NCI-H2227 treated with DMSO at 0.1 percent for 48 hours (cell line): ENCODE measurements at regions not wholly inside any gene's neighbourhood (a gene's known extent, or its start where the extent isn't known, plus 50 kb on each side); places are given as distances from the start of the nearest gene placed in this dataset.

Source experiments
- DNase-seq: peaks from one replicate; lab custom pipeline; 2025; lab: John Stamatoyannopoulos, UW

DNA sequence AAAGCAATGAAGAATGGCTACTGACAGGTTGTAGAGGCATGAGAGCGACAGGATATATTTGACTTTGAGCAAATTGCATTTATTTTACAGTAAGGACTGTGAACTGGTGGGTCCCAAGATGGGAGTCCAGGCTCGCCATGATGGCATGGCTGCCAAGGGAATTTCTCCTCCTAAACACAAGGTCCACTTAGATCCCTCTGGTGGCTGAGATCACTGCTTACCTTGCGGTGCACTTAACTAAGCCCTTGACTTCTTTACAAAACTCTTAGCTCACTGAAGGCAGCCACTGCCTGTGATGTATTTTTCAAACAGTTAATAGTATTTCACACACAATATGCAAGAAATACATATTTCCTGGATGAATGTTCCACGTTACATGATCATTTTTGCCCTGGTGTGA is 50.3 kb upstream of the SORBS2 start:
- no peak for DNase-seq

DNA sequence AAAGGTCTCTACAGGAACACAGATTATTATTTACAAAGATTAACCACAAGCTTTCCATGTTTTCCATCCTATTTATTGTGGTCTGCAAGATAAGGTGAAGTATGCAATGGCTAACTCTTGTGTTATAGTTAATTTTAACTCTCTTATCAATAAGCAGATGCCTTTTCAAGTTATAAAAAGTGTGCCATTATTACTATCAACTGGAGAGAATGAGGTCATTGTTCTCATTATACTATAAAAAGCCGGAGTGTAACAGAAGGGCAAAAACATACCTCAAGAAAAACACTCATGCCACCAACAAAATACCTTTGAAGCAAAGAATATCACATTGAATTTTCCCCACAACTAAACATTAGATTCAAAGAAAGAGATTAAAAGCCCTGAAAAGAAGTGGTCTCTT is 52.0 kb upstream of the SORBS2 start:
- DNase-seq, result no peak

DNA sequence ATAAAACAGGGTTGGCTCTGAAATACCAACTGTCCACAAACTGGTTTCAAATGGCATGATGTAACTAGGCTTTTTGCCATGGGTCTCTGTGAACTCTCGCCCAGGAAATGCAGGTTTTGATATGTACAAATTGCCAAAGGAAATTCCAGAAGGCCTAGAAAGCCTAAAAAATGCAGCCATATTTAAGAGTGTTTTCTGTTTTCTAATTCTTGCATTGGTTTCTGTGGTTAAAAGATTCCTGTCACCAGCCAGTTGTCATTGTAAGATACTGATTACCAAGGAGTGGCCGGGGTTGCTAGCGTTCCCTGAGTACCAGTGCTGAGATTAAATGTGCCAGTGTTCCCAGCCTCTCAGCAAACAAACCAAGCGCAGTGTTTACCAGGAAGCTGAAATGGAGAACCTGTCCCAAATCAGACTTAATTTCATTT is 53.9 kb upstream of the SORBS2 start:
- no peak for DNase-seq

DNA sequence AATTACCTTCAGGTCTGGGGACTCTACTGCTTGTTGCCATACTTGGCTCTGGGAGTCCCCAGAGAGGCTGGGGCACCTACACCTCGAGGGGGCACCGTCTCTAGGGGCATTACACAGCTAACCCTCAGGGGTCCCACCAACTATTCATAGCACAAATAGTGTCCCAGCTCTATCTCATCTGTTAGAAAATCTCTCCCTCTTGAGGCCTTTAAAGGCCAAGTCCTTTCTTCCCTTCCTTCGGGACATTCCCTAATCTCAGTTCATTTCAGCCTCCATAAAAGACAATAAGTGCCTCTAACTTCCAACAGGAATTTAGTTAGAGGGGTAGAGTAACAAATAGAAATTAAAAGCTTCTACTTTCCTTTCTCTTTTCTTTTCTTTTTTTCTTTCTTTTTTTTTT is 55.8 kb upstream of the SORBS2 start:
- no peak for DNase-seq

DNA sequence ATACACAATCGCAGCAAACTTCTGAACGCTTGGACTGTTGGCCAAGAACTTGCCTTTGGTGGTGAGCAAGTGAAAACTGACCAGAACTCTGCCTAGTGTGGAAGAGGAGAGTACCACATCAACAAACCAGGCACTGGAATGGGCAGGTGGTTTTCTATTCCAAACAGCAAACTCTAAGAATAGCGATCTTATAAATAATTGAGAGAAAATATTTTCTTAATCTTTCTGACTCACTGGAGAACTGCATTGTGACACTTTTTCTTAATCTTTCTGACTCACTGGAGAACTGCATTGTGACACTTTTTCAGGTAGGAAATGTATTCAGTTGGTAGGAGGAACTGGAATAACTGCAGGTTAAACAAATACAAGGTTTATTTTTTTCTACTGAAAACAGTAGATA is 57.0 kb upstream of the SORBS2 start:
- DNase-seq, result no peak

DNA sequence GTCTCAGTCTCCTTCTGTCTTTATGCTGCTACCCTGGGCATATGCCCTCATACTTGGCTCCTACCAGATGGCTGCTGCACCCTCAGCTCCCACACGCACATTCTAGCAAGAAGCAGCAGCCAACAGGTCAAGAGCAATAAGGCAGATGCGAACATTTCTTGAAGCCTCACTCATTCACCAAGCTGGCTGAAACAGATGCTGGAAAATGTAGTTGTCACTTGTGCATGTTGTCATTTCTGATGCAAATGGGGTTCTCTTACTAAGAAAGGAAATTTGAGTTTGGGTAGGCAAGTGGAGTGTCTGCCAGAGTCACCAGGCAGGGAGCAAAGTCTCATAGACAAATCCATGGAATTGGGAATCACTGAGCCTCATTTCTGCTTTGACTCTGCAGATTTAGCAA is 57.4 kb upstream of the SORBS2 start:
- DNase-seq, result no peak

DNA sequence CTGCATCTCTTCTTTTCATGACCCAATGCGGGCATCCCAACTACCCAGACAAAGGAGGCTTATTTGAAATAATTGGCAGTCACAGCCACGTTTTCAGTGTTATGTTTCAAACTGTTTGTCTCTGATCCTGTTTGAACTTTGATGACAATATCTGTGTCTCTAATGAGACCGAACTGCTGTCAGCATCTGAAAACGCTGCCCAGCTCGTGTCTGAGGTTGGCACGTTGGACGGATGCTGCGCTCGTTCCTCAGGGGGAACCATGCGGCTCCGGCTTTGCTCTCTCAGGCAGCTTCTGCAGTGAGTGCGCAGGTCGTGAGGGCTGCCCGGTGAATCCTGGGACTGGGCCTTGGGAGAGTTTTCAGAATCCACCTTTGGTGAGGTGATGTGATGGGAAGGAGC is 58.4 kb upstream of the SORBS2 start:
- peak; percentile 11 for DNase-seq

DNA sequence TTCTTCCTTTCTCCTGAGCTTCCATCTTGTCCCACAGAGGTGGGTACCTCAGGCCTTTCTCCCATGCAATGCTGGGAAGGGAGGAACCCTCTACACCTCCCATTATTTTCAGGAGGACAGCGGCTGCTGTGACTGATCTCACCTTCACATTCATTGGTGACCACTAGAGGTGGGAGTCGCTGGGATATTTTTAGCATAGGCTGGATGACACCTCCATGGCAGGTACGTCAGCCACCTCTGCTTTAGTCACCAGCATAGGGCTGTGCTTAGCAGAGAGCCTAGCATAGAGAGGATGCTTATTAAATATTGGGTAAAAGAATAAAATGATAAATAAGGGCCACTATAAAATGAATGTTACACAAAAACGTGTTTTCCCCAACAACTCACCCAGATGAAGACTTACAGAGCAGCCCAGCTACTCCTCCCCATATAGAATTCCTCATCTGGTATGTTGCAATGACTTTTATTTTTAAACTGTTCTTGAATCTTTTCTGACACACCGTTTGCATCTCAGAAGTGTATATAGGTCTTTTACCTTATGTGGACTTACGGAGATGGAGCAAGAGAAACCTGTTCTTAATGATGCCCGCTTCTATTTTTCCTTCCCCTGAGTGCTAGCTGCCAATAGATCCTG is 60.9 kb upstream of the SORBS2 start:
- DNase-seq, result no peak

DNA sequence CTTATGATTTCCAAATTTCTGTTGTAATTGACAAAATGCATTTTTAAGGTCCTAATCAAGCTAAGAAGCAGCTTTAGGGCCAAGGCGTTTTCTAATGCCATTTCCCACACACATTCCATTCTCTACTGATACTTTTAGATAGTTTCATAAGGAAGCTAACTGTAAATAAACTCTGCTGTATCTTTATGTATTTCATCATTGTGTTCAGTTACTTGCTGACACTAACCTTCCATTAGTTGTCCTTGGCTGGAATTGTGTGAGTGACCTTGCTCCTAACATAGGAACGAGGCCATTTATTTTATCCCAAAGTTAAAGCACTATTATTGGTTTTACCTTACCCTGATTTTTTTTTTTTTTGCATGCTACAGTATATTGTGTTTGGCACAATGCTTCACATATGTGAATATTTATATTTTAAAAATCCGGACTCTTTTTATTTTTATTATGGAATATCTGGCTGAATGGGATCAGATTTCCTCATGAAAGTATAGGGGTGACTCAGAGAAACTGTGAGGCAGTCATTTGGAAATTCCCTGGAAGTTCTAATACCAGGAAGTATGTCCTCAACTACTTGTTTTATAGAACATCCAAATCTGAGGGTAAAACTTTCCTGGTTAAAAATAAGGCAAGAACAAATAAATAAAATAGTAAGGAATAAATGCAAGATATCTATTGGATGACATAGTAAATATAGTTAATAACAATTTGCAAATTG is 62.7 kb upstream of the SORBS2 start:
- no peak for DNase-seq

DNA sequence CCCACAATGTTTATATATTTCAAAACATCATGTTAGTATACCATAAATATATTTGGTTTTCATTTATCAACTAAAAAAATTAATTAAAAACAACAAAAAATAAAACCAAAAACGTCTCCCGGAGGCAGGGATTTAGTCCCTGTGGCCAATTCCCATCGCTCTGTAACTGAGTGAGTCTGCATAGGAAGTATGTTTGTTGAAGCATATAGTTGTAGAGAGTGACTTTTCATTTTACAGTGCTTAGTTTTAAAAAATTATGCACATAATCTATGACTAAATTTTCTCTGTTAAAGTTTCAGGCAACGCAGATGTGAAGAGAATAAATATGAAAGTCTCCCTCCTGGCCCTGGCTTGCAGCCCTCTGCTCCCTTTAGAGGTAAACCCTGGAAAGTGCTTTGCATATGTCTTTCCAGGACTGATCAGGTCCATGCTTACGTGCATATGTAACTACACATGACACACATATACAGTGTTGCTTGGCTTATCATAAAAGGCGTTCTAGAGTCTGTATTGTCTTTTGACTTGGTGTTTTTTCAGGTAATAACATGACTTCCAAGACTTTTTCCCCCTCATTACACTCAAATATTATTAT is 63.4 kb upstream of the SORBS2 start:
- no peak for DNase-seq

DNA sequence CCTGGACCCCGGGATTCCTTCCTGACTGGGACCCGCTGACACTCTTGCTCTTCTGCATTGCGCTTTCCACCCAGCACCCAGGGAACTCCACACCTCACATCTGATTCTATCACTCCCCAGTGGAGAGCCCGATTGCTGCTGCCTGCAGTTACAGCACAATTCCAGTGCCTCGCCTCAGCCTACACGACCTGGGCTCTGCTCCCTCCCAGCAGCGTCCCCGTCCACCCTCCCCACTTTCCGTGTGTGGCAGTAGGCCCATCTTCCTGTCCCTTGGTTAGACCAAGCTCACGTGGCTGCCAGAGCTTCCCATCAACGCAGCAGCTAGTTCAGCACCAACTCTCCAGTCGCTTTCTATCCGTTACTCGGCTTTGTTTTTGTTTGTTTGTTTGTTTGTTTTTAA is 66.6 kb upstream of the SORBS2 start:
- DNase-seq, result no peak

DNA sequence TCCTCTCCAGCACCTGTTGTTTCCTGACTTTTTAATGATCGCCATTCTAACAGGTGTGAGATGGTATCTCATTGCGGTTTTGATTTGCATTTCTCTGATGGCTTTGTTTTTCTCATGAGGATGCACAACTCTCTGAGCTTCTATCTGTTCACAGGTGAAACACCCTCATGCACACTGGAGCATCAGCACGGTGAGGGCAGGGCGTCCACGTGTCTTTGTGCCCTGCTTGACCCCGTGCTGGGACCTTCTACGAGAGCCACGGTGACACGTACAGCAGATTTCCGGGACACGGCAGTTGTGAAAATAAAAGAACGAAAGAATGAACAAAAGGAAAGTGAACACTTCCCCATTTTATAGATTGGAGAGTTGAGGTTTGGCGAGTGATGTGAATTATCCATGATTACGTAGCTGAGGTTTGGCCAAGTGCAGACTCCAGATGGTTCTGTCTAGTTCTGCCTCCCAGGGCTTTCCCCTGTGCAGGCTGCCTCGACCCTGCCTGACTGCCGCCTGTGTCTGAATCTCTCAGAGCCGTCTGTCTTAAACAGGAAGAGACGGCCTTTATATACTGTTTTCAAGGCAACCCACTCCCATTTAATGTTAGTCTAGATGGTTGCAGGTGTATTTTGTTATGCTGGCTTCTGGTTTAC is 67.8 kb upstream of the SORBS2 start:
- no peak for DNase-seq

DNA sequence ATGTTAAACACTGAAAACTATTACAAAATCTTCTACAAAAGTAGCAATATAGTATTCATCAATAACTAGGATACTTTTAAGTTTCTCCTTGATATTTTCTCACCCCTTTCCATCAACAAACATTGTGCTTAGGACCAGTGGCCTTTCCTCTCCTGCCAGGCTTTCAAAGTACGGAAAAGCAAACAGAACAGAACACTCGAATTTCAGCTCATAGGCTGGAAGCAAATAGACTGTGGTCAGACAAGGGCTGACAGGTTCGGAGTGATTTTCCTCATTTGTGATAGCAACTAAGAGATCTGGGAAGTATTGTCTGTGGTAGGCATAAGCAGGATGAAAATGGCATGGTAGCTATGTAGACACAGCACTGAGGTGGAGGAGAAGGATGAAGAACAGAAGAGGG is 68.6 kb upstream of the SORBS2 start:
- no peak for DNase-seq

DNA sequence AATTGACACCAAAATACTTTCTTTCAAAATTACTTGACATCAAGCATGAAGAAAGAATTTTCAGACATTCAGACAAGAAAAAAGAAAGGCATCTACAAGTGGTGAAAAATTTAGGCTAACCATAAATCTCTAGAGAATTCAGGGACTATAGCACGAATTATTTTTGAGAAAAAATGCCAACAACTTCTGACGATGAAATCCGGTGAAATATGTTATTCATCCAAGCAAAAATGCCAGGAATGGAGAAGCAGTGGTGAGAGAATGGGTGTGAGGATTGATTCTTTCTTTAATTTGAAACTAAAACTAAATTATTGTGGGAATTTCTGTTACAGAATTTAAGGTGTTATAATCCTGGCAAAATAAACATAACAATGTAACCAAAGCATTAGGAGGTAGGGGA is 69.4 kb upstream of the SORBS2 start:
- no peak for DNase-seq

DNA sequence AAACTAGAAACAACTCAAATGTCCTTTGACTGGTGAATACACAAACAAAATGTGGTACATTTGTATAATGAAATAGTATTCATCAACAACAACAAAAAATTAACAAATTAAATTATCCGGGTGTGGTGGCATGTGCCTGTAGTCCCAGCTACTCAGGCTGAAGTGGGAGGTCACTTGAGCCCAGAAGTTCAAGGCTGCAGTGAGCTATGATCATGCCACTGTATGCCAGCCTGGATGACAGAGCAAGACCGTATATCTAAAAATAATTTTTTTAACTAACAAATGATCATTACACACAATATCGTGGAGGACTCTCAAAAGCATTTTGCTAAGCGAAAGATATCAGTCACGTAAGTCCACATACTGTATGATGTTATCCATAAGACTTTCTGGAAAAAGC is 71.6 kb upstream of the SORBS2 start:
- DNase-seq, result no peak

DNA sequence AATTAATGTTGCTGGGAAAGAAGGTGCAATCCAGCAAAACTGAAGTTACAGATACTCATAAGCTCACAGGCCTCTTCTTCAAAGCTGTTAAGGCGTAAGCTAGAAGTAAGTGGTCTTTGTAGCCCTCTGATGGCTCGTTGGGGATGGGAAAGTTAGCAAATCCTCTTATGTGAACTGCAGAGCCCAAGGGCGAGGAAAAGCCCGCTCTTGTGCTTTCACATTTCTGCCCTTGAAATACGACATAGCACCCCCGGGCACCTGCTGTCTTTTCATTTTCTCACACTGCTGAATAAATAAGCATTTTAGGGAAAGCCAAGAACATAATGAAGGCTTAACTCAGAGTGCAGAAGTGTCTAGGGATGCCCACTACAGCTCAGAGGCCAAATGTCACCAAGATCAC is 73.1 kb upstream of the SORBS2 start:
- DNase-seq, result no peak

DNA sequence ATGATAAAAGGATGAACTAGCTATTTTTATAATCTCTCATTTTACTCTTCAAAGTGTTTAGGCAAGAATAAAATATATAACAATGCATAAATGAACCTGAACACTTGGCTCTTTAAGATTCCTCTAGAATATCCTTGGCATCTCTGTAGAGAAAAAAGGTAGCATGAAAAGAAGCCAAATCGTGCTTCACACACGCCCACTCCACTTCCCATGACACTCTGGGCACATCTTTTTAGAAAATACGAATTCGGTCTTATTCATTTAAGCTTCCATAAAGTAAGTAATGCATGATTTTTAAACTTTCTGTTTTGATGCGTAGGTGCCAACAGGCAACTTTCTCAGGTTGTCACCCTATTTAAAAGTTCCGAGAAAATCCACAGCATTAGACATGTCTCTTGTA is 73.6 kb upstream of the SORBS2 start:
- no peak for DNase-seq

DNA sequence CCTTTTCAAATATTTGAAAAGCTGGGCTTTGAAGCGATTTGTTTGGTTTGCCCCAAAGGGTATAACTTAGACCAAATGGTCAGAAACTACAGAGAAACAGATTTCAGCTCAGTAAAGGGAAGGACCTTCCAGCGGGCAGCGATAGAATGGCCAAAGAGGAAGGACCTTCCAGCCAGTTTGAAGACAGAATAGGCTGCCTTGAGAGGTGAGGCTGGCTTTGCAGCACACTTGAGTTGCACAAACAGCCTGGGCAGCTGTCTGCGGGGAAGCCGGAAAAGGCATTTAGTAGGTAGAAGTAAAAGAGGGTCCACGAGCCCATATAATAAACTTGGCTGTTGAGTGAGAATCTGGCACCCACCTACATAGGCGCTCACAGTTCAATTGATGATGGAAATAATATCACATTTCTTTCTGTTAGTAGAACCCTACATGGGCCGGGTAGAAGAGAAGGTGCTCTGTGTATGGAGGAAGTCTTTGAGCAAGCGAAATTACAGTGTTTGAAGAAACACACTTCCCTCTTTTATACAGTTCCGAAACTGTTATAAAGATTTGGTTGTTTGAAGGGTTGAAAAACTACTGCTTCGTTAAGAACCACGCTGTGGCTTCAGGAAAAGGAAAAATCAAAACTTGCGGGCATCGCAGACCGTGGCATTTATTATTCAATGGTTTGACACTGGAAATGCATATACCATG is 75.0 kb upstream of the SORBS2 start:
- no peak for DNase-seq

DNA sequence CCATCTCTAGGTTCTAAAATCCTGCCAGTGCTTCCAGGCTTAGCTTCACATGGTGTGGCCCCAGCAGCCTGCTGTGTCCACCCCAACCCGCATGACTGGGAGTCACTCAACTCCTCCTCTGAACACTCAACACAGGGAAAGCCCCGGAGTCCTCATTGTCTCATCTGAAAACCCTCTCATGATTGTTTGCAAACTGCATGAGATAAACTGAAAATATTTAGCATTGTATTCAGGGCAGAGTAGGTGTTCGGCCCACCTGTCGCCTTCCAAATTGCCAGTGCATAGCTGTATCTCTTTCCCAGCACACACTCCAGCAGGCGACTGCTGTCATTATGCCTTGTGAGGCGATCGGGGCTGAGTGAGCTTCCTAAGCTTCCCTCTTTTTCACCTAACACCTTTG is 76.7 kb upstream of the SORBS2 start:
- DNase-seq, result no peak

DNA sequence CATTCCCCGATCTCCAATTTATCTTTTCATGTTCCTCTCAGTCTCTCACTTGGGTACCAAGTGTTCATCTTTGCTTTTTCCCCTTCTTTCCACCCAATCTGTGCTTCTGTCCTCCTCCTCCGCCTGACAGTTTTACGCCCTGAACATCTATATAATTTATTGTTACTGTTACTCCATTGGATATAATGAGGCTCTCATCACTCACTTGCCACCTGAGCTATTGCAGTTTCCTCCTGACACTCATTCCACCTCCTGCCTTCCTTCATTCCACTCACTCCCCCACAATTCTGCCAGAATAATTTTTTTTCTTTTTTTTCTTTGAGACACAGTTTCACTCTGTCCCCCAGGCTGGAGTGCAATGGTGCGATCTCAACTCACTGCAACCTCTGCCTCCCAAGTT is 77.6 kb upstream of the SORBS2 start:
- no peak for DNase-seq

DNA sequence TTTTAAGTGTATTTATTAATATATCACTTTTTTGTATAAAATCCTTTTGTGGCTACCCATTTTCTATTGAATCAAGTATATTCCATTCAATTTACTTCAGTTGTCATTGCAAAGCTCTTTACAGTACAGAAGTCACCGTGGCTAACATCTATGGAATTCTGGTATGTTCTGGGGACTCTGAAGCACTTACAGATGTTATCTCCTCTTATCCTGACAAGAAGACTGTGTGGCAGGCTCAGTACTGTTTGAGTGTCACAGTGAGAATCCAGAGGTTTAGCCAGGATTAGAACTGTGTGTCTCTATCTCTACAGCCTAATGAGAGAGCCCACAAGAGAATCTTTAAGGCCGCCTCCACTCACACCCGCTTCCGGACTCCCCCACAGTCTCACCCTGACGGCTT is 78.2 kb upstream of the SORBS2 start:
- DNase-seq, result no peak

DNA sequence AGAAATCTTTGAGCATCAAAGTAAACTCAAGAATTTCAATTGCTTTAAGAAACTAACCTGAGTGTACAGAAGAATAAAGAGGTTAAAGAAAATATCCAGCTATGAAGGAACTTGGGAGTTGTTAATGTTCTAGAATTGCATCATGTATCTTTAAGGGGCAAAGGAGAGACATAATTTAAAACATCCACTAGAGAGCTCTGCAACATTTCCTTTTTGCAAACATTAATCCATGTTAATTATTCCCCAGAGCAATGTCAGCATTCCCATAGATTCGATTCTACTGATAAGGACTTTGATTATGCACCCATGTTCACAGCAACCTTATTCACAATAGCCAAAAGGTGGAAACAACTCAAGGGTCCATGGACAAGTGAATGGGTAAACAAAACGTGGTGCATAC is 80.2 kb upstream of the SORBS2 start:
- DNase-seq, result no peak

DNA sequence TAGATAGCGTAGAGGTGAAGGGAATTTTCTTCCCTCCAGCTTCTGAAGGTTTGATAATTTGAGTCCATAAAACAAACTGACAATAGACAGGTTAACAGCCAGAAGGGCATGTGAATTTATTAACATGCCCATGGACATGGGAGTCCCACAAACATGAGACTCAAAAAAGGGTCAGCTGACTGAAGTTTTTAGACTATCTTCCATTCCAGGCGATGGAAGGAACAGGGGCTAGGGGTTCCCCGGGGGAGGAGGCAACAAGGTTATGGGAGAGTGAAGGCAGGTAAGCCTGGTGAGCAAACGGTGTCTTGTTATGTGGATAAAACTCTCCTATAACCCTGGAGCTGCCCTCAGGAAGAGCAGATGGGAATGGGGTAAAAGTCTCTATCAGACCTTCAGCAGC is 81.5 kb upstream of the SORBS2 start:
- no peak for DNase-seq
